Heart left ventricle (tissue), 13 donors: ENCODE measurements at regions not wholly inside any gene's neighbourhood (a gene's known extent, or its start where the extent isn't known, plus 50 kb on each side); places are given as distances from the start of the nearest gene placed in this dataset.

Experiments
- CTCF ChIP-seq, 12 donors: fragments of 200-600 bp; sonication (generic) in 4 of 12; IDR thresholded peaks; one replicate each; pipeline versions ENCODE4 v1.5.0 to v1.8.0; 2018 to 2022; ENCODE audit warnings: antibody characterized with exemption in 12 of 12, mild to moderate bottlenecking in 5 of 12
- POLR2A ChIP-seq, 2 donors: fragments of 450-650 bp; IDR thresholded peaks; one replicate each; pipeline ENCODE4 v1.6.1; 2017; ENCODE audit warnings: antibody characterized with exemption in 2 of 2, mild to moderate bottlenecking in 2 of 2, moderate library complexity in 2 of 2
- donor health status: ischemic (EF 13 %, LVEDD 7.1; RV severe dilation, severe dysfunction).
- donor health status: DM: no; HTN: yes; CAD: no.
- donor health status: DM: no; HTN: no; CAD: no.
- donor health status: ischemic (EF 25% LVEDD 6.9; RV normal size, moderate dysfunction).
- donor health status: ischemic (EF 25% LVEDD 5.7; RV mildly dilated, moderate dysfunction).
- donor health status: ischemic (EF 35%, LVEDD 5.7; RV mildly dilated, moderate dysfunction).
- donor health status: nonischemic (EF 11% LVEDD 7.7; RV severe dilation, severe dysfunction).
- donor health status: DM: yes; HTN: yes; CAD: no.
- donor health status: PGD.
- donor health status: ischemic (EF 29% LVEDD 5.4; RV normal size, mild dysfunction).
- donor health status: nonischemic (EF 23%, LVEDD 6.1; RV moderate dilation, normal function).

GRCh38 chrX:28278726-28279125, 297.5 kb upstream of the DCAF8L1 start:
- TF ChIP-seq CTCF (IDR thresholded peaks at IDR 0.05) = no peak
- no peak for TF ChIP-seq POLR2A (IDR thresholded peaks at IDR 0.05)
